Suprapubic skin (tissue), 4 donors: ENCODE measurements at regions not wholly inside any gene's neighbourhood (a gene's known extent, or its start where the extent isn't known, plus 50 kb on each side); places are given as distances from the start of the nearest gene placed in this dataset.

ENCODE experiments used
- DNase-seq, 2 donors: peaks; one replicate each; pipeline ENCODE4 v3.0.0-alpha.2; 2019; ENCODE audit warnings: low spot score in 2 of 2
- H3K27ac ChIP-seq: fragments of 200-600 bp; sonication (generic); one replicate; pipeline ENCODE4 v1.5.1; 2019
- H3K27me3 ChIP-seq: fragments of 200-600 bp; sonication (generic); one replicate; pipeline ENCODE4 v1.5.1; 2019
- H3K36me3 ChIP-seq: fragments of 200-600 bp; sonication (generic); one replicate; pipeline ENCODE4 v1.5.1; 2019
- H3K4me1 ChIP-seq: fragments of 200-600 bp; sonication (generic); one replicate; pipeline ENCODE4 v1.5.1; 2019
- H3K4me3 ChIP-seq: fragments of 200-600 bp; sonication (generic); one replicate; pipeline ENCODE4 v1.5.1; 2019; ENCODE audit warnings: mild to moderate bottlenecking
- H3K9me3 ChIP-seq: fragments of 200-600 bp; sonication (generic); one replicate; pipeline ENCODE4 v1.5.1; 2019
- EP300 ChIP-seq: sonication (generic); formaldehyde crosslinking; IDR thresholded peaks from one replicate; pipeline ENCODE4 v1.6.1; 2017; ENCODE audit warnings: antibody characterized with exemption
- POLR2A ChIP-seq, 2 donors: fragments of 450-650 bp; IDR thresholded peaks; one replicate each; pipeline ENCODE4 v1.6.1; 2017; ENCODE audit warnings: antibody characterized with exemption in 2 of 2, mild to moderate bottlenecking in 2 of 2, moderate library complexity in 2 of 2
- POLR2AphosphoS5 ChIP-seq, 3 donors: sonication (generic); formaldehyde crosslinking; IDR thresholded peaks; one replicate each; pipeline ENCODE4 v1.6.1; 2017; ENCODE audit warnings: antibody characterized with exemption in 3 of 3
- WGBS: methylation state at CpG from one replicate; pipeline ENCODE4 v1.1.5; 2018; 5-methylcytosine and 5-hydroxymethylcytosine counted together
- TF ChIP-seq, protein P1 (sequence below), 2 donors: fragments of 200-600 bp in 1 of 2; fragments of 450-650 bp in 1 of 2; sonication (generic) in 1 of 2; IDR thresholded peaks; one replicate each; pipeline ENCODE4 v1.5.1; 2016 to 2019; ENCODE audit warnings: antibody characterized with exemption in 2 of 2, mild to moderate bottlenecking in 1 of 2, moderate library complexity in 1 of 2

DNA sequence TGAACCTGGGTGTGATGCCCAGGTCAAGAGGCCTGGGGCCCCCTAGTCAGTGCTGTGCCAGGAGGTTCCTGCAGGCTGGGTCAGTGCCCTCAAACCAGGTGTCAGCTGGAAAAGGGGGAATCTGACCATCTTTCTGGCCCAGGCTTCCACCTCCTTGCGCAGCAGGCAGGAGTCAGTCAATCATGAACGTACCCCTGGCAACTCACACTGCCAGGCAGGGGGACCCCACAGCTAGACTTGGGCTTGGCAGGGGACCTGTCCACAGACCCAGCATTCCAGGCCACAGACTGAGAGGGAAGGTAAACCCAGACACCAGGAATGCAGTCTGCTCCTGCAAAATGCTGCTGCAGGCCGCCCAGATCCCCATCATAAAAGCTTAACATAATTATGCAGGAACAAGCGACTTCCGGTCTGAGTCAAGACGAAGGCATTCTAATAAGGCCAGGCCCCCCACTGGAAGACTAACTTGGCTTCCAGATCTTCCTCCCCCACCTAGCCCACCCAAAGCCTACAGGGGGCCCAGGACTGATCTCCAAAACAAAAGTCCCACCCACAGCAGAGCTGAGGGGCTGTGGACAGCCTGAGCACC is 156.3 kb downstream of the BCOR start:
- Histone ChIP-seq H3K36me3 (no peaks in the 10 kb centered on the region), H3K4me3 (no peak overlapping the region), H3K4me1 (no peaks in the 10 kb centered on the region), H3K9me3 (no peaks in the 10 kb centered on the region), H3K27me3 (no peaks in the 10 kb centered on the region), H3K27ac (no peak overlapping the region)
- 81% methylated on average over 5 of the region's 6 CpGs for WGBS
- TF ChIP-seq, protein P1, sequence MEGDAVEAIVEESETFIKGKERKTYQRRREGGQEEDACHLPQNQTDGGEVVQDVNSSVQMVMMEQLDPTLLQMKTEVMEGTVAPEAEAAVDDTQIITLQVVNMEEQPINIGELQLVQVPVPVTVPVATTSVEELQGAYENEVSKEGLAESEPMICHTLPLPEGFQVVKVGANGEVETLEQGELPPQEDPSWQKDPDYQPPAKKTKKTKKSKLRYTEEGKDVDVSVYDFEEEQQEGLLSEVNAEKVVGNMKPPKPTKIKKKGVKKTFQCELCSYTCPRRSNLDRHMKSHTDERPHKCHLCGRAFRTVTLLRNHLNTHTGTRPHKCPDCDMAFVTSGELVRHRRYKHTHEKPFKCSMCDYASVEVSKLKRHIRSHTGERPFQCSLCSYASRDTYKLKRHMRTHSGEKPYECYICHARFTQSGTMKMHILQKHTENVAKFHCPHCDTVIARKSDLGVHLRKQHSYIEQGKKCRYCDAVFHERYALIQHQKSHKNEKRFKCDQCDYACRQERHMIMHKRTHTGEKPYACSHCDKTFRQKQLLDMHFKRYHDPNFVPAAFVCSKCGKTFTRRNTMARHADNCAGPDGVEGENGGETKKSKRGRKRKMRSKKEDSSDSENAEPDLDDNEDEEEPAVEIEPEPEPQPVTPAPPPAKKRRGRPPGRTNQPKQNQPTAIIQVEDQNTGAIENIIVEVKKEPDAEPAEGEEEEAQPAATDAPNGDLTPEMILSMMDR (IDR thresholded peaks at IDR 0.05), result no peak
- TF ChIP-seq POLR2A (IDR thresholded peaks at IDR 0.05) (no peak), POLR2AphosphoS5 (IDR thresholded peaks at IDR 0.05) (no peak), EP300 (no peak)
- no peak for DNase-seq

DNA sequence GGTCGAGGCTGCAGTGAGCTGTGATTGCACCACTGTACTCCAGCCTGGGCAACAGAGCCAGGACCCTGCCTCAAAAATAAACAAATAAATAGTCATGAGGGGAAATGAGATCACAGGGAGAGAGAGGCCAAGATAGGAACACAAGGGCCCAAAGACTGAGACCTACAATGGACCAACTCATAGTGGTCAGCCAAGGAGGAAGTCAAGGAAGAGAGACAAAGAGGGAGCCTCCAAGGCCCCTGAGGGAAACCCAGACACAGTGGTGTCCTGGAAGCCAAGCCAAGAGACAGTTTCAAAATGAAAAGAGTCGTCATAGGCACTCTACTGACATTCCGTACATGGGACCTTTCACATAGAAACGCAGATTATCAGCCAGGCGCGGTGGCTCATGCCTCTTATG is 153.3 kb downstream of the BCOR start:
- no peak overlapping the region for H3K4me3 ChIP-seq
- H3K36me3 ChIP-seq, result no peaks in the 10 kb centered on the region
- 92% methylated on average over 6 of the region's 6 CpGs for WGBS
- H3K27me3 ChIP-seq, result no peaks in the 10 kb centered on the region
- H3K4me1 ChIP-seq, result no peaks in the 10 kb centered on the region
- DNase-seq, result no peak
- TF ChIP-seq POLR2A (IDR thresholded peaks at IDR 0.05) (no peak), EP300 (no peak), POLR2AphosphoS5 (IDR thresholded peaks at IDR 0.05) (no peak)
- TF ChIP-seq, protein P1 (IDR thresholded peaks at IDR 0.05), result no peak
- no peaks in the 10 kb centered on the region for H3K9me3 ChIP-seq
- no peak overlapping the region for H3K27ac ChIP-seq

DNA sequence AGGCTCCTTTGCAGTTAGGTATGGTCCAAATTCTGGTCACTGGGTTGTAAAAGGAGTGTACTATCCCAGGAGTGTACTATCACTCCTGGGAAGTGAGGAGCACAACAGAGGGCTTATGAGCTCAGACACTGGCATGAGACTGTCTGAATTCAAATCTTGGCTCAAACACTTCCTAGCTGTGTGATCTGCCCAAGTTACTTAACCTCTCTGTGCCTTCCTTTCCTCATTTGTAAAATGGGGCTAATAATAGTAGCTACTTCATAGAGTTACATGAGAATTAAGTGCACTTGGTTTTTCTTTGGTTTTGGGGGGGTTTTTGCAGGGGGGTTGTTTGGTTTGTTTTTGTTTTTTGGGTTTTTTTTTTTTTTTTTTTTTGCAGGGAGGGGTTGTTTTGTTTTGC is 152.0 kb downstream of the BCOR start:
- H3K27me3 ChIP-seq, result no peaks in the 10 kb centered on the region
- H3K9me3 ChIP-seq, result no peaks in the 10 kb centered on the region
- no peak overlapping the region for H3K4me3 ChIP-seq
- no peak for TF ChIP-seq POLR2AphosphoS5 (IDR thresholded peaks at IDR 0.05)
- TF ChIP-seq, protein P1 (IDR thresholded peaks at IDR 0.05), result no peak
- TF ChIP-seq EP300, result no peak
- TF ChIP-seq POLR2A (IDR thresholded peaks at IDR 0.05), result no peak
- no peaks in the 10 kb centered on the region for H3K4me1 ChIP-seq
- H3K27ac ChIP-seq, result no peak overlapping the region
- H3K36me3 ChIP-seq, result no peaks in the 10 kb centered on the region
- no peak for DNase-seq

DNA sequence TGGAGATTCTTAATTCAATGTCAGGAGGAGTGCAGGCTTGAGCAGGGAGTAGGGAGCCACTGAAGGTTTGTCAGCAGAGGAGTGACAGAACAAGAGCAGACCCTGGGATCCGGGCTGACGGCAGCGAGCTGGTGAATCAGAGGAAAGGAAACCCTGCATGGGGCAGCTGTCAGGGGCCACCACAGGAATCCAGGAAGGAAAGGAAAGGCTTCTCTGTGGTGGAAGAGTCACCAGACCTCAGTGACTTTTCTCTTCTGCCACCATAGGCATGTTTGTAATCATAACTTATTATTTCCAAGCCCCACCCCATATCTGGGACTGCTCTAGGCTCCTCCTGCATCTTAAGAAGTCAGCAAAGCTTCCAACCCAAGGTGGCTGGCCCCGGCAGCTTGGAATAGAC is 150.9 kb downstream of the BCOR start:
- no peaks in the 10 kb centered on the region for H3K4me1 ChIP-seq
- TF ChIP-seq POLR2A (IDR thresholded peaks at IDR 0.05) (no peak), POLR2AphosphoS5 (IDR thresholded peaks at IDR 0.05) (no peak), EP300 (no peak)
- TF ChIP-seq, protein P1 (IDR thresholded peaks at IDR 0.05), result no peak
- H3K27ac ChIP-seq, result no peak overlapping the region
- no peak overlapping the region for H3K4me3 ChIP-seq
- no peaks in the 10 kb centered on the region for H3K36me3 ChIP-seq
- 89% methylated on average over 4 of the region's 4 CpGs for WGBS
- no peaks in the 10 kb centered on the region for H3K9me3 ChIP-seq
- DNase-seq, result no peak
- H3K27me3 ChIP-seq, result no peaks in the 10 kb centered on the region

DNA sequence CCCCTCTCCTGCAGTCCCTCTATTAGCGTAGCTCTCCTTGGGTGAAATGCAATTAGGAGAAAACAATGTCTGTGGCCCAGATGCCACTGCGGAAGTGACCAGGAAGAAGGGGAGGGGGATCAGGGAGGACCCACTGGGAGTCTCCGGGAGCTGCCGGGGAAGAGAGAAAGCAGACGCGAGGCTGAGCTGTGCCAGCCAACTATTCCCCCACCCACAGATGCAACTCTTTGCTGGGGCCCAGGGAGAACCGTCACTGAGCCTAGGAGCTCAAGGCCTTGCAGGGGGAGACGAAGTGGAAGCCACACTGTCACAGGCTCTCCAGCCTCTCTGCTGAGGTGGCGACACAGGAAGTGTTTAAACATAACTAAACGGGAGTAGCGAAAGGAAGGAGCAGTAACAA is 149.2 kb downstream of the BCOR start:
- Histone ChIP-seq H3K36me3 (no peaks in the 10 kb centered on the region), H3K27ac (no peak overlapping the region), H3K27me3 (no peaks in the 10 kb centered on the region), H3K4me3 (no peak overlapping the region), H3K9me3 (no peaks in the 10 kb centered on the region), H3K4me1 (no peaks in the 10 kb centered on the region)
- TF ChIP-seq POLR2A (IDR thresholded peaks at IDR 0.05) (no peak), EP300 (no peak), POLR2AphosphoS5 (IDR thresholded peaks at IDR 0.05) (no peak)
- TF ChIP-seq, protein P1 (IDR thresholded peaks at IDR 0.05), result no peak
- no peak for DNase-seq
- 79% methylated on average over 11 of the region's 11 CpGs for WGBS
